ENCODE measurements at regions not wholly inside any gene's neighbourhood (a gene's known extent, or its start where the extent isn't known, plus 50 kb on each side); places are given as distances from the start of the nearest gene placed in this dataset.
A peak's percentile ranks its signal among the peaks of the same experiment; 100 is the strongest.

- DNase-seq (ENCODE audit: low read depth), result no peak
- no peak overlapping the region for H3K4me3 ChIP-seq (replicated peaks; ENCODE audit: low read depth, low read length)
- TF ChIP-seq CTCF (IDR thresholded peaks at IDR 0.05; ENCODE audit: low read length, missing control alignments), result no peak
Observed at GRCh38 chr12:30043151-30043847, 259.6 kb upstream of the TMTC1 start.

GRCh38 chr12:30041096-30041495, 257.4 kb upstream of the TMTC1 start:
- no peak for TF ChIP-seq CTCF (IDR thresholded peaks at IDR 0.05; ENCODE audit: low read length, missing control alignments)
- no peak for DNase-seq (ENCODE audit: low read depth)
- no peak overlapping the region for H3K4me3 ChIP-seq (replicated peaks; ENCODE audit: low read depth, low read length)

- TF ChIP-seq CTCF (IDR thresholded peaks at IDR 0.05; ENCODE audit: low read length, missing control alignments), result no peak
- H3K4me3 ChIP-seq (replicated peaks; ENCODE audit: low read depth, low read length), result no peak overlapping the region
- no peak for DNase-seq (ENCODE audit: low read depth)
Observed at GRCh38 chr12:30030693-30031374, 247.1 kb upstream of the TMTC1 start.

- TF ChIP-seq CTCF (IDR thresholded peaks at IDR 0.05; ENCODE audit: low read length, missing control alignments), result no peak
- no peak overlapping the region for H3K4me3 ChIP-seq (replicated peaks; ENCODE audit: low read depth, low read length)
- DNase-seq (ENCODE audit: low read depth), result peak; percentile 88
Observed at GRCh38 chr12:30026621-30027234, 243.0 kb upstream of the TMTC1 start.

GRCh38 chr12:30025317-30025716, 241.6 kb upstream of the TMTC1 start:
- H3K4me3 ChIP-seq (replicated peaks; ENCODE audit: low read depth, low read length), result no peak overlapping the region
- peak; percentile 19 for DNase-seq (ENCODE audit: low read depth)
- no peak for TF ChIP-seq CTCF (IDR thresholded peaks at IDR 0.05; ENCODE audit: low read length, missing control alignments)

- H3K4me3 ChIP-seq (replicated peaks; ENCODE audit: low read depth, low read length), result no peak overlapping the region
- no peak for TF ChIP-seq CTCF (IDR thresholded peaks at IDR 0.05; ENCODE audit: low read length, missing control alignments)
- DNase-seq (ENCODE audit: low read depth), result peak; percentile 10
Observed at GRCh38 chr12:30023186-30023585, 239.4 kb upstream of the TMTC1 start.

Data from fibroblast of pulmonary artery (primary cell).